ENCODE measurements at regions not wholly inside any gene's neighbourhood (a gene's known extent, or its start where the extent isn't known, plus 50 kb on each side); places are given as distances from the start of the nearest gene placed in this dataset.
A peak's percentile ranks its signal among the peaks of the same experiment; 100 is the strongest.

- DNase-seq (ENCODE audit: low read depth), result no peak
- no peaks in the 10 kb centered on the region for H3K36me3 ChIP-seq (ENCODE audit: control insufficient read depth, insufficient read depth, low read length)
- peaks cover 3% of the 10 kb centered on the region; the same call in 1 of the 2 replicates for H3K27me3 ChIP-seq (ENCODE audit: control insufficient read depth, insufficient read depth, low read length)
- H3K4me3 ChIP-seq (ENCODE audit: low read depth, low read length), result no peak overlapping the region
- POLR2A ChIA-PET, result no interaction called here
- TF ChIP-seq, protein P1, sequence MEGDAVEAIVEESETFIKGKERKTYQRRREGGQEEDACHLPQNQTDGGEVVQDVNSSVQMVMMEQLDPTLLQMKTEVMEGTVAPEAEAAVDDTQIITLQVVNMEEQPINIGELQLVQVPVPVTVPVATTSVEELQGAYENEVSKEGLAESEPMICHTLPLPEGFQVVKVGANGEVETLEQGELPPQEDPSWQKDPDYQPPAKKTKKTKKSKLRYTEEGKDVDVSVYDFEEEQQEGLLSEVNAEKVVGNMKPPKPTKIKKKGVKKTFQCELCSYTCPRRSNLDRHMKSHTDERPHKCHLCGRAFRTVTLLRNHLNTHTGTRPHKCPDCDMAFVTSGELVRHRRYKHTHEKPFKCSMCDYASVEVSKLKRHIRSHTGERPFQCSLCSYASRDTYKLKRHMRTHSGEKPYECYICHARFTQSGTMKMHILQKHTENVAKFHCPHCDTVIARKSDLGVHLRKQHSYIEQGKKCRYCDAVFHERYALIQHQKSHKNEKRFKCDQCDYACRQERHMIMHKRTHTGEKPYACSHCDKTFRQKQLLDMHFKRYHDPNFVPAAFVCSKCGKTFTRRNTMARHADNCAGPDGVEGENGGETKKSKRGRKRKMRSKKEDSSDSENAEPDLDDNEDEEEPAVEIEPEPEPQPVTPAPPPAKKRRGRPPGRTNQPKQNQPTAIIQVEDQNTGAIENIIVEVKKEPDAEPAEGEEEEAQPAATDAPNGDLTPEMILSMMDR (IDR thresholded peaks at IDR 0.05; ENCODE audit: insufficient read depth, low read depth, low read length), result no peak
- CTCF ChIA-PET, result no interaction called here
Measured at GRCh38 chr13:50586414-50587083, 256.9 kb downstream of the DLEU7 start.

GRCh38 chr13:50587115-50587514 is 256.4 kb downstream of the DLEU7 start:
- H3K36me3 ChIP-seq (ENCODE audit: control insufficient read depth, insufficient read depth, low read length), result no peaks in the 10 kb centered on the region
- no peak overlapping the region for H3K4me3 ChIP-seq (ENCODE audit: low read depth, low read length)
- no peak for DNase-seq (ENCODE audit: low read depth)
- peaks cover 3% of the 10 kb centered on the region; the same call in 1 of the 2 replicates for H3K27me3 ChIP-seq (ENCODE audit: control insufficient read depth, insufficient read depth, low read length)
- ChIA-PET POLR2A (no interaction called here), CTCF (no interaction called here)
- TF ChIP-seq, protein P1 (IDR thresholded peaks at IDR 0.05; ENCODE audit: insufficient read depth, low read depth, low read length), result no peak

GRCh38 chr13:50587645-50588373 is 255.7 kb downstream of the DLEU7 start:
- ChIA-PET POLR2A (no interaction called here), CTCF (interaction anchor here (0.5 to 1.9 kb wide), 4 partner anchors 11 to 213 kb away, joined by 3 to 4 read pairs (median 4); no protein-coding TSS in a partner anchor)
- no peak for DNase-seq (ENCODE audit: low read depth)
- no peak overlapping the region for H3K4me3 ChIP-seq (ENCODE audit: low read depth, low read length)
- TF ChIP-seq, protein P1 (IDR thresholded peaks at IDR 0.05; ENCODE audit: insufficient read depth, low read depth, low read length), result no peak
- no peaks in the 10 kb centered on the region for H3K36me3 ChIP-seq (ENCODE audit: control insufficient read depth, insufficient read depth, low read length)
- peaks cover 3% of the 10 kb centered on the region; the same call in 1 of the 2 replicates for H3K27me3 ChIP-seq (ENCODE audit: control insufficient read depth, insufficient read depth, low read length)

- no peaks in the 10 kb centered on the region for H3K36me3 ChIP-seq (ENCODE audit: control insufficient read depth, insufficient read depth, low read length)
- H3K4me3 ChIP-seq (ENCODE audit: low read depth, low read length), result no peak overlapping the region
- DNase-seq (ENCODE audit: low read depth), result no peak
- POLR2A ChIA-PET, result no interaction called here
- peaks cover 3% of the 10 kb centered on the region; the same call in 1 of the 2 replicates for H3K27me3 ChIP-seq (ENCODE audit: control insufficient read depth, insufficient read depth, low read length)
- CTCF ChIA-PET, result interaction anchor here (0.5 to 1.9 kb wide), 4 partner anchors 10 to 212 kb away, joined by 3 to 4 read pairs (median 4); no protein-coding TSS in a partner anchor
- TF ChIP-seq, protein P1 (IDR thresholded peaks at IDR 0.05; ENCODE audit: insufficient read depth, low read depth, low read length), result no peak
Measured at GRCh38 chr13:50588491-50589130, 254.9 kb downstream of the DLEU7 start.

DNA sequence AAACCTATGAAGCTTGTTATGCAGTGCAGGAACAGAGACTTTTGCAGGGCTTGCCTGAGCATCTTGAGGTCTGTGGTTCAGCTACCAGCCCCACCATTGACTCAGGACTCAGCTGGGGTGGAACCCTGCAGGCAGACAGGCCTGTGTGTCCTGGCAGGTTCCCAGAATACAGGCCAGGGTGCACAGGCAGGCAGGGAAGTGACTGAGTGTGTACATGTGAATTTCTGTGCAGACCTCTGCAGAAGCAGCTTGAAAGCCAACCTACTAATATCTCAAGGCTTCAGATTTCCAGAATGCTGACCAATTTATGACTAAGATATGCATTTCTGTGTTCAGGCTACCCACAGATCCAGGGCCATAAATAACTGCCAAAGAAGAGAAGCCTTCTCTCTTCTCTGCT is 254.4 kb downstream of the DLEU7 start:
- ChIA-PET POLR2A (no interaction called here), CTCF (interaction anchor here (1.3 to 1.9 kb wide), 3 partner anchors 9 to 211 kb away, joined by 3 to 4 read pairs (median 3); no protein-coding TSS in a partner anchor)
- TF ChIP-seq, protein P1 (IDR thresholded peaks at IDR 0.05; ENCODE audit: insufficient read depth, low read depth, low read length), result no peak
- Histone ChIP-seq H3K36me3 (ENCODE audit: control insufficient read depth, insufficient read depth, low read length) (no peaks in the 10 kb centered on the region), H3K4me3 (ENCODE audit: low read depth, low read length) (no peak overlapping the region), H3K27me3 (ENCODE audit: control insufficient read depth, insufficient read depth, low read length) (peaks cover 3% of the 10 kb centered on the region; the same call in 1 of the 2 replicates)
- peak; percentile 62 for DNase-seq (ENCODE audit: low read depth)

Measured in BJ (cell line).